H1 (cell line): ENCODE measurements at regions not wholly inside any gene's neighbourhood (a gene's known extent, or its start where the extent isn't known, plus 50 kb on each side); places are given as distances from the start of the nearest gene placed in this dataset.
A peak's percentile ranks its signal among the peaks of the same experiment; 100 is the strongest.

Source experiments
- CTCF ChIA-PET: fragments of 300-600 bp; sonication (Branson Sonifier 250); formaldehyde crosslinking; loops from one replicate; lab custom pipeline; 2021; ENCODE audit not compliant: partially characterized antibody; lab: Charles Lee
- POLR2A ChIA-PET: fragments of 300-600 bp; sonication (Branson Sonifier 250); formaldehyde crosslinking; loops from one replicate; lab custom pipeline; 2021; ENCODE audit warnings: inconsistent platforms; ENCODE audit not compliant: partially characterized antibody; lab: Charles Lee
- DNase-seq, 2 experiments: peaks; one replicate each; pipeline versions ENCODE4 v3.0.0 to v3.0.0-alpha.2; 2010 to 2022; ENCODE audit warnings: low spot score in 2 of 2, low read depth in 1 of 2, mixed read lengths in 1 of 2
- FAIRE-seq: peaks from 2 replicates; lab custom pipeline; 2011; peaks lifted over from hg19 to GRCh38; lab: Jason Lieb, UNC
- H2AFZ ChIP-seq: 2 replicates; pipeline ENCODE4 v1.8.1; 2012; ENCODE audit warnings: low read length, inconsistent platforms
- H2AK5ac ChIP-seq: 2 replicates; pipeline ENCODE4 v1.6.1; 2013; ENCODE audit warnings: low read depth, low read length
- H2BK120ac ChIP-seq: replicated peaks from 2 replicates; pipeline ENCODE3; 2013; ENCODE audit warnings: low read depth, low read length, inconsistent platforms
- H2BK12ac ChIP-seq: 2 replicates; pipeline ENCODE4 v1.6.1; 2013; ENCODE audit warnings: low read depth, low read length
- H2BK15ac ChIP-seq: 2 replicates; pipeline ENCODE4 v1.6.1; 2013; ENCODE audit warnings: low read length
- H2BK20ac ChIP-seq: 2 replicates; pipeline ENCODE4 v1.6.1; 2013; ENCODE audit warnings: low read length
- H2BK5ac ChIP-seq: 2 replicates; pipeline ENCODE4 v1.6.1; 2013; ENCODE audit warnings: low read depth, low read length
- H3K14ac ChIP-seq: 2 replicates; pipeline ENCODE4 v1.6.1; 2013; ENCODE audit warnings: inconsistent platforms; ENCODE audit not compliant: insufficient read length
- H3K18ac ChIP-seq: 2 replicates; pipeline ENCODE4 v1.6.1; 2013; ENCODE audit warnings: low read length; ENCODE audit errors: extremely low read depth
- H3K23ac ChIP-seq: 2 replicates; pipeline ENCODE4 v1.6.1; 2013; ENCODE audit warnings: inconsistent platforms; ENCODE audit not compliant: insufficient read length
- H3K23me2 ChIP-seq: 2 replicates; pipeline ENCODE4 v1.6.1; 2013; ENCODE audit warnings: low read depth, low read length
- H3K27ac ChIP-seq: 2 replicates; pipeline ENCODE4 v1.6.1; 2011; ENCODE audit warnings: low read depth, low read length, inconsistent platforms
- H3K27me3 ChIP-seq, 4 experiments: replicated peaks in 1 of 4; 1 replicate in 1 of 4; 2 replicates in 3 of 4; pipeline versions ENCODE4 v1.6.1 to v1.8.1; 2011 to 2013; ENCODE audit warnings: low read length in 3 of 4, mild to moderate bottlenecking in 3 of 4, inconsistent platforms in 2 of 4, mixed read lengths in 2 of 4, moderate library complexity in 1 of 4; ENCODE audit not compliant: control insufficient read depth in 3 of 4, insufficient read depth in 3 of 4; ENCODE audit errors: extremely low read depth in 1 of 4
- H3K36me3 ChIP-seq, 4 experiments: 2 replicates each; pipeline versions ENCODE4 v1.6.1 to v1.8.1; 2011 to 2013; ENCODE audit warnings: mild to moderate bottlenecking in 4 of 4, low read length in 3 of 4, moderate library complexity in 2 of 4, control low read depth in 1 of 4, inconsistent platforms in 1 of 4; ENCODE audit not compliant: insufficient read depth in 4 of 4, control insufficient read depth in 2 of 4
- H3K4ac ChIP-seq: replicated peaks from 2 replicates; pipeline ENCODE3; 2013; ENCODE audit warnings: low read length, low read depth, mixed read lengths, inconsistent platforms; ENCODE audit not compliant: insufficient read length
- H3K4me1 ChIP-seq, 4 experiments: replicated peaks in 1 of 4; 1 replicate in 1 of 4; 2 replicates in 3 of 4; pipeline versions ENCODE4 v1.6.1 to v1.8.1; 2011 to 2013; ENCODE audit warnings: low read length in 3 of 4, inconsistent platforms in 2 of 4, mixed read lengths in 1 of 4; ENCODE audit not compliant: insufficient read depth in 4 of 4, control insufficient read depth in 3 of 4
- H3K4me2 ChIP-seq, 2 experiments: 2 replicates each; pipeline versions ENCODE4 v1.6.1 to v1.8.1; 2011 to 2013; ENCODE audit warnings: low read depth in 2 of 2, low read length in 2 of 2, control low read depth in 1 of 2, inconsistent platforms in 1 of 2, mild to moderate bottlenecking in 1 of 2; ENCODE audit not compliant: insufficient read depth in 1 of 2
- H3K4me3 ChIP-seq, 4 experiments: fragments of 200-600, 300-600 bp in 1 of 4; sonication (generic), shearing (Covaris generic), sonication (Bioruptor Twin) in 1 of 4; 2 replicates each; pipeline versions ENCODE4 v1.5.1 to v1.8.1; 2011 to 2016; ENCODE audit warnings: low read length in 4 of 4, low read depth in 3 of 4, control low read depth in 2 of 4, inconsistent platforms in 2 of 4, mild to moderate bottlenecking in 2 of 4, mixed read lengths in 1 of 4, moderate library complexity in 1 of 4; ENCODE audit not compliant: insufficient read depth in 2 of 4; ENCODE audit errors: extremely low read depth in 1 of 4
- H3K56ac ChIP-seq: replicated peaks from 2 replicates; pipeline ENCODE3; 2013; ENCODE audit warnings: low read depth, mild to moderate bottlenecking, mixed read lengths, low read length, inconsistent platforms; ENCODE audit not compliant: insufficient read length
- H3K79me1 ChIP-seq: 2 replicates; pipeline ENCODE4 v1.6.1; 2013; ENCODE audit warnings: low read depth, low read length, control low read depth
- H3K79me2 ChIP-seq, 2 experiments: 2 replicates each; pipeline versions ENCODE4 v1.6.1 to v1.8.1; 2012 to 2013; ENCODE audit warnings: low read length in 2 of 2, mild to moderate bottlenecking in 2 of 2, inconsistent platforms in 1 of 2; ENCODE audit not compliant: insufficient read depth in 2 of 2, control insufficient read depth in 1 of 2
- H3K9ac ChIP-seq, 4 experiments: replicated peaks in 1 of 4; 1 replicate in 1 of 4; 2 replicates in 3 of 4; pipeline versions ENCODE4 v1.6.1 to v1.8.1; 2011 to 2013; ENCODE audit warnings: low read depth in 3 of 4, low read length in 3 of 4, control low read depth in 2 of 4, mild to moderate bottlenecking in 2 of 4, moderate library complexity in 2 of 4, inconsistent platforms in 1 of 4; ENCODE audit errors: extremely low read depth in 1 of 4
- H3K9me3 ChIP-seq, 2 experiments: 2 replicates each; pipeline versions ENCODE4 v1.6.1 to v1.8.1; 2012 to 2013; ENCODE audit warnings: mild to moderate bottlenecking in 2 of 2, moderate library complexity in 2 of 2, control low read depth in 1 of 2, inconsistent platforms in 1 of 2, low read depth in 1 of 2, low read length in 1 of 2, mixed read lengths in 1 of 2; ENCODE audit not compliant: insufficient read depth in 2 of 2
- H4K20me1 ChIP-seq, 2 experiments: replicated peaks in 1 of 2; 2 replicates each; pipeline versions ENCODE3 to v1.8.1; 2011 to 2013; ENCODE audit warnings: inconsistent platforms in 2 of 2, low read length in 2 of 2, mild to moderate bottlenecking in 1 of 2; ENCODE audit not compliant: insufficient read depth in 2 of 2, control insufficient read depth in 1 of 2
- H4K5ac ChIP-seq: 2 replicates; pipeline ENCODE4 v1.6.1; 2013; ENCODE audit warnings: low read length, low read depth, mixed read lengths, inconsistent platforms; ENCODE audit not compliant: insufficient read length
- H4K8ac ChIP-seq: 2 replicates; pipeline ENCODE4 v1.8.0; 2013; ENCODE audit warnings: mild to moderate bottlenecking, moderate library complexity, low read length, inconsistent platforms; ENCODE audit not compliant: insufficient read depth; ENCODE audit errors: extremely low read depth
- H4K91ac ChIP-seq: replicated peaks from 2 replicates; pipeline ENCODE3; 2013; ENCODE audit warnings: low read length, mixed read lengths, inconsistent platforms; ENCODE audit not compliant: insufficient read length
- CTBP2 ChIP-seq: IDR thresholded peaks from 2 replicates; pipeline ENCODE4 v1.7.0; 2011; ENCODE audit warnings: borderline replicate concordance, mild to moderate bottlenecking, moderate library complexity, mixed read lengths, low read length; ENCODE audit not compliant: insufficient read depth, insufficient read length
- POLR2AphosphoS5 ChIP-seq: IDR thresholded peaks from 2 replicates; pipeline ENCODE4 v1.6.1; 2011; ENCODE audit warnings: low read depth, low read length
- RAD21 ChIP-seq, 2 experiments: IDR thresholded peaks in 1 of 2; conservative IDR thresholded peaks in 1 of 2; 2 replicates each; pipeline ENCODE4 v1.6.1; 2011; ENCODE audit warnings: low read depth in 2 of 2, low read length in 2 of 2, improper control_type of control experiment in 1 of 2, inconsistent platforms in 1 of 2, mild to moderate bottlenecking in 1 of 2, moderate library complexity in 1 of 2
- SAP30 ChIP-seq: fragments of 300-600 bp; sonication (generic); IDR thresholded peaks from 2 replicates; pipeline ENCODE4 v1.7.1; 2012; ENCODE audit warnings: low read length, moderate library complexity, mild to moderate bottlenecking, inconsistent platforms; ENCODE audit not compliant: insufficient read depth, insufficient replicate concordance
- SIRT6 ChIP-seq: IDR thresholded peaks from one replicate; pipeline ENCODE4 v1.7.1; 2012; ENCODE audit warnings: low read length, inconsistent platforms
- SP2 ChIP-seq: IDR thresholded peaks from 2 replicates; pipeline ENCODE4 v1.6.1; 2012; ENCODE audit warnings: mild to moderate bottlenecking, low read length, inconsistent platforms
- TCF12 ChIP-seq: IDR thresholded peaks from 2 replicates; pipeline ENCODE4 v1.6.1; 2011; ENCODE audit warnings: low read depth, mild to moderate bottlenecking, low read length
- WGBS, 2 experiments: shearing (Covaris generic) in 1 of 2; methylation state at CpG; one replicate each; pipeline versions ENCODE4 v1.1.6 to v1.1.7; 2013 to 2015; ENCODE audit warnings: low lambda C conversion rate in 2 of 2, mixed read lengths in 2 of 2, inconsistent platforms in 1 of 2, low coverage in 1 of 2, missing lambda C conversion rate in 1 of 2; ENCODE audit not compliant: insufficient replicate concordance in 2 of 2, insufficient coverage in 1 of 2, insufficient read length in 1 of 2; ENCODE audit errors: extremely low coverage in 1 of 2, missing lambda C conversion rate in 1 of 2; 5-methylcytosine and 5-hydroxymethylcytosine counted together

GRCh38 chr3:73874606-73875369 is 250.0 kb upstream of the PDZRN3 start:
- Histone ChIP-seq H3K4me3 (peak overlapping the region in 2 of 4 experiments; percentile 2 to 10; a peak in 1 of 8 replicates), H3K56ac (no peak overlapping the region), H2BK20ac (no peak overlapping the region), H2BK5ac (no peak overlapping the region), H3K27me3 (no peaks in the 10 kb centered on the region), H2BK12ac (no peak overlapping the region), H3K23ac (no peak overlapping the region), H4K91ac (no peak overlapping the region), H3K4ac (no peak overlapping the region), H4K8ac (no peak overlapping the region), H2AFZ (no peak overlapping the region), H4K20me1 (no peaks in the 10 kb centered on the region), H3K4me1 (peaks cover 0 to 7% (median 4%) of the 10 kb centered on the region in 4 experiments; a peak in 4 of 7 replicates), H3K79me2 (no peaks in the 10 kb centered on the region), H3K9ac (no peak overlapping the region), H3K14ac (no peak overlapping the region), H3K27ac (no peak overlapping the region), H3K4me2 (peak overlapping the region in 1 of 2 experiments; percentile 44; a peak in 2 of 4 replicates), H4K5ac (no peak overlapping the region), H3K9me3 (no peaks in the 10 kb centered on the region), H3K79me1 (no peaks in the 10 kb centered on the region), H2BK15ac (no peak overlapping the region), H3K18ac (no peak overlapping the region), H2BK120ac (no peak overlapping the region), H3K36me3 (no peaks in the 10 kb centered on the region), H2AK5ac (no peak overlapping the region), H3K23me2 (no peaks in the 10 kb centered on the region)
- DNase-seq, result no peak
- ChIA-PET CTCF (interaction anchor here (0.6 to 1.3 kb wide), 6 partner anchors 27 to 1271 kb away, joined by 3 to 4 read pairs (median 3); no protein-coding TSS in a partner anchor), POLR2A (no interaction called here)
- FAIRE-seq, result peak; percentile 42
- no peak for TF ChIP-seq SIRT6
- TF ChIP-seq RAD21 (IDR thresholded peaks at IDR 0.05 in 1 of 2, conservative IDR thresholded peaks at IDR 0.05 in 1 of 2; ENCODE audit: low read depth in 2 of 2, low read length in 2 of 2), result no peak
- no peak for TF ChIP-seq SP2
- no peak for TF ChIP-seq CTBP2
- TF ChIP-seq SAP30, result no peak
- TF ChIP-seq TCF12, result 0 out of 2 replicates have a peak, but pooled peaks have one; percentile 39
- no peak for TF ChIP-seq POLR2AphosphoS5
- 68% methylated on average over 4 of the region's 4 CpGs; no CpG with 5 or more reads in 1 of the 2 experiments for WGBS, 2 experiments
